ENCODE measurements at regions not wholly inside any gene's neighbourhood (a gene's known extent, or its start where the extent isn't known, plus 50 kb on each side); places are given as distances from the start of the nearest gene placed in this dataset.

DNA sequence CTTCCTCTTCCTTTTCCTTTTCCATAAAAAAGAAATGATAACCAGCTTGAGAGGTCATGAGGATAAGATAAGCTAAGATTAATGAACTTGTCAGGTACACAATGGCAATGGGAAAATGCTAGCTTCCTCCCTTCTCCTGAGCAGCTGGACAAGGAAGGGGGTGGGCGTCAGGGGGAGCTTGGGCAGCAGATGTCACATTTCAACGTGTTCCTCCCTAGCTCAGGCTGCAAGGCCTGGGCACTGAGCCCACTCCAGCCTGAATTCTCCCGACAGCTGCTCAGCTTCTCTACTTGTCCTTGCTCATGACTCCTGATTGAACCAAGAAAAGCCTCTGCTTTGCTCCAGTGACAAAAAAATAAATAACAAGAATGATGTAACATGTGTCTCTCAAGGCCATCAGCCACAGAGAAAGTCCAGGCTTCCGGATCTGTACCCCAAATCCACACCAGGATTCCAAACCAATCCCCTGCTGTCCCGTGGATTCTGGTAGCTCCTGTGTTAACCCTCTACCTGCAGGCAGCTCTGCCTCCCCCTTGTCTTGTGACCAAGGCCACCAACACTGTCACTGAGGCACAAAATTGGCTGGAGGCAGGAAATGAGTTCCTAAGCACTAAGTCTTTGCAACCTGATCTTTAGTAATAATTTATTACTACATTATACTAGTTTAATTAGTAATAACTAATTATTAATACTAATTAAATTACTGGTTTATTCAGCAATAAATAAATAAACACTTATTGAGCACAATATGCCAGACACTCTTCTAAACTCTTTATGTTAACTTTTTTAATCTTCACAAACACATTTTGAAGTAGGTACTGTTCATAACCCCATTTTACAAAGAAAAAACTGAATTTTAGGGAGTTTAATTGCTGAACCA is 146.5 kb downstream of the CCDC34 start:
- TF ChIP-seq POLR2AphosphoS5 (IDR thresholded peaks at IDR 0.05) (no peak), POLR2A (IDR thresholded peaks at IDR 0.05) (no peak)
- TF ChIP-seq, protein P1, sequence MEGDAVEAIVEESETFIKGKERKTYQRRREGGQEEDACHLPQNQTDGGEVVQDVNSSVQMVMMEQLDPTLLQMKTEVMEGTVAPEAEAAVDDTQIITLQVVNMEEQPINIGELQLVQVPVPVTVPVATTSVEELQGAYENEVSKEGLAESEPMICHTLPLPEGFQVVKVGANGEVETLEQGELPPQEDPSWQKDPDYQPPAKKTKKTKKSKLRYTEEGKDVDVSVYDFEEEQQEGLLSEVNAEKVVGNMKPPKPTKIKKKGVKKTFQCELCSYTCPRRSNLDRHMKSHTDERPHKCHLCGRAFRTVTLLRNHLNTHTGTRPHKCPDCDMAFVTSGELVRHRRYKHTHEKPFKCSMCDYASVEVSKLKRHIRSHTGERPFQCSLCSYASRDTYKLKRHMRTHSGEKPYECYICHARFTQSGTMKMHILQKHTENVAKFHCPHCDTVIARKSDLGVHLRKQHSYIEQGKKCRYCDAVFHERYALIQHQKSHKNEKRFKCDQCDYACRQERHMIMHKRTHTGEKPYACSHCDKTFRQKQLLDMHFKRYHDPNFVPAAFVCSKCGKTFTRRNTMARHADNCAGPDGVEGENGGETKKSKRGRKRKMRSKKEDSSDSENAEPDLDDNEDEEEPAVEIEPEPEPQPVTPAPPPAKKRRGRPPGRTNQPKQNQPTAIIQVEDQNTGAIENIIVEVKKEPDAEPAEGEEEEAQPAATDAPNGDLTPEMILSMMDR (IDR thresholded peaks at IDR 0.05): no peak
- no peak for DNase-seq (ENCODE audit: low spot score in 2 of 2)
- intact Hi-C loops (cut with DNase I; ENCODE audit: low total_unique reads): no loop called here
- no peaks in the 10 kb centered on the region for H3K4me1 ChIP-seq
- no peaks in the 10 kb centered on the region for H3K9me3 ChIP-seq
- H3K27me3 ChIP-seq: no peaks in the 10 kb centered on the region
- H3K27ac ChIP-seq: peak overlapping the region; percentile 35 to 41
- no peaks in the 10 kb centered on the region for H3K36me3 ChIP-seq
- no peak overlapping the region for H3K4me3 ChIP-seq

GRCh38 chr11:27215471-27216269 is 147.3 kb downstream of the CCDC34 start:
- TF ChIP-seq POLR2AphosphoS5 (IDR thresholded peaks at IDR 0.05) (no peak), POLR2A (IDR thresholded peaks at IDR 0.05) (no peak)
- TF ChIP-seq, protein P1 (IDR thresholded peaks at IDR 0.05): no peak
- peak overlapping the region; percentile 35 to 41 for H3K27ac ChIP-seq
- H3K4me1 ChIP-seq: no peaks in the 10 kb centered on the region
- H3K4me3 ChIP-seq: no peak overlapping the region
- H3K36me3 ChIP-seq: no peaks in the 10 kb centered on the region
- peak in 1 of 2 donors; percentile 21 for DNase-seq (ENCODE audit: low spot score in 2 of 2)
- H3K27me3 ChIP-seq: no peaks in the 10 kb centered on the region
- intact Hi-C loops (cut with DNase I; ENCODE audit: low total_unique reads): no loop called here
- no peaks in the 10 kb centered on the region for H3K9me3 ChIP-seq

DNA sequence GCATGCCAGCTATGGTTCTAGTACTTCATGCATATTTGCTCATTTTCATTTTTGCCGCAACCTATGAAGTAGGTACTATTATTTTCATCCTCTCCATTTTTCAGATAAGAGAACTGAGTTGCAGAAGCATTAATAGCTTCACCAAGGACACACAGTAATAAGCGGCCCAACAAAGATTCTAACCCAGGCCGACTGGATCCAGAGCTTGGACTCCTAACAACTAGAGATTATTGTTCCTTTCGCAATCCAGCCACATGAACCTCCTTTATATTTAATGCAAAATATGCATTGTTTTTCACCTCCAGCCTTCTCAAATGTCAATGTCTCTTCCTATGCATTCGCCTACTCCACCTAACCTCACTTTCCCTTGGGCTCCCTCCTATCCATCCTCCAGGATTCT is 148.3 kb downstream of the CCDC34 start:
- TF ChIP-seq POLR2AphosphoS5 (IDR thresholded peaks at IDR 0.05) (no peak), POLR2A (IDR thresholded peaks at IDR 0.05) (no peak)
- TF ChIP-seq, protein P1 (IDR thresholded peaks at IDR 0.05): no peak
- no peaks in the 10 kb centered on the region for H3K9me3 ChIP-seq

DNA sequence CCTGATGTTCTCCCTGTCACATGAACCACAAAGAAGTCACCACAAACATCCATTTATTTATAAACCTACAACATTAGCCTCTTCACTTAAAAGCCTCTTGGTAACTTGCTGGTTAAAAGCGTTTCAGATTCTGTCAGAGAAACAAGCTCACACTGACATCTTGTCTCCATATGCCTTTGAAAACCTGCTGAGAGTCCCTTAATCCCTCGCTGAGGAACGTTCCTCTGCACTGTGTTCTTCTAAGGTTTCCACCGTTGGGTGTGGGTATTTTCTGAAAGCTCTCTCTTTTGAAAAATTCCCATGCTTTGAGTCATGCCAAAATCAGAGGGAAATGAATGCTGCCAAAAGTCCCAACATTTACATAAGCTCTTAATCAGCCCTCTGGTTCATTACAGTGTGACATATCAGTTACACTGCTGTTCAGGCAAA is 149.8 kb downstream of the CCDC34 start:
- no peak for DNase-seq (ENCODE audit: low spot score in 2 of 2)
- Histone ChIP-seq H3K4me1 (no peaks in the 10 kb centered on the region), H3K4me3 (no peak overlapping the region), H3K9me3 (no peaks in the 10 kb centered on the region), H3K27ac (no peak overlapping the region), H3K27me3 (no peaks in the 10 kb centered on the region), H3K36me3 (no peaks in the 10 kb centered on the region)
- intact Hi-C loops (cut with DNase I; ENCODE audit: low total_unique reads): no loop called here
- TF ChIP-seq POLR2A (IDR thresholded peaks at IDR 0.05): no peak

More for the DNA sequence above, 148.3 kb downstream of the CCDC34 start:
- DNase-seq (ENCODE audit: low spot score in 2 of 2): no peak
- intact Hi-C loops (cut with DNase I; ENCODE audit: low total_unique reads): no loop called here
- Histone ChIP-seq H3K36me3 (no peaks in the 10 kb centered on the region), H3K27ac (no peak overlapping the region), H3K4me3 (no peak overlapping the region), H3K4me1 (no peaks in the 10 kb centered on the region), H3K27me3 (no peaks in the 10 kb centered on the region)

- H3K9me3 ChIP-seq: no peaks in the 10 kb centered on the region
- no peak for TF ChIP-seq POLR2AphosphoS5 (IDR thresholded peaks at IDR 0.05)
- TF ChIP-seq, protein P1 (IDR thresholded peaks at IDR 0.05): no peak
- no peak for TF ChIP-seq POLR2A (IDR thresholded peaks at IDR 0.05)
- intact Hi-C loops (cut with DNase I; ENCODE audit: low total_unique reads): no loop called here
- no peaks in the 10 kb centered on the region for H3K4me1 ChIP-seq
- no peak overlapping the region for H3K27ac ChIP-seq
- DNase-seq (ENCODE audit: low spot score in 2 of 2): no peak
- H3K4me3 ChIP-seq: no peak overlapping the region
- H3K36me3 ChIP-seq: no peaks in the 10 kb centered on the region
- H3K27me3 ChIP-seq: no peaks in the 10 kb centered on the region
These were observed 150.7 kb downstream of the CCDC34 start for GRCh38 chr11:27212248-27212780.

All from breast epithelium (tissue), 4 donors.